OCI-LY7 (cell line): ENCODE measurements at regions not wholly inside any gene's neighbourhood (a gene's known extent, or its start where the extent isn't known, plus 50 kb on each side); places are given as distances from the start of the nearest gene placed in this dataset.

Experiments
- BruUV-seq: library from RNA; stranded (reverse); fragments of 400-500 nt; replicated peaks from 2 replicates; lab custom pipeline; 2021; lab: Mats Ljungman, UMichigan
- CTCF ChIA-PET: fragments of 300-600 bp; sonication (Branson Sonifier 250); formaldehyde crosslinking; loops from one replicate; lab custom pipeline; 2022; ENCODE audit warnings: antibody characterized with exemption; ENCODE audit not compliant: unreplicated experiment; lab: Charles Lee
- POLR2A ChIA-PET: fragments of 300-600 bp; sonication (Branson Sonifier 250); formaldehyde crosslinking; loops from one replicate; lab custom pipeline; 2022; ENCODE audit warnings: antibody characterized with exemption; lab: Charles Lee
- DNase-seq: peaks from one replicate; pipeline ENCODE4 v3.0.0-alpha.2; 2015; ENCODE audit warnings: low spot score
- H2AFZ ChIP-seq: fragments of 200-600 bp; sonication (generic), shearing (Covaris generic); 2 replicates; pipeline ENCODE4 v1.6.1; 2014; ENCODE audit warnings: mild to moderate bottlenecking, antibody characterized with exemption, low read length, moderate library complexity
- H3K27ac ChIP-seq: fragments of 200-600 bp; sonication (generic); 2 replicates; pipeline ENCODE4 v1.5.1; 2014; ENCODE audit warnings: mixed run types, low read depth, mild to moderate bottlenecking, moderate library complexity, low read length, inconsistent platforms; ENCODE audit not compliant: poor library complexity, severe bottlenecking
- H3K36me3 ChIP-seq: fragments of 200-600 bp; sonication (generic); 2 replicates; pipeline ENCODE4 v1.6.1; 2014; ENCODE audit warnings: mild to moderate bottlenecking, antibody characterized with exemption, low read length, moderate library complexity, mixed read lengths; ENCODE audit not compliant: insufficient read depth
- H3K4me1 ChIP-seq: fragments of 200-600 bp; sonication (generic); 2 replicates; pipeline ENCODE4 v1.5.1; 2014; ENCODE audit warnings: mild to moderate bottlenecking, low read length; ENCODE audit not compliant: insufficient read depth, poor library complexity, severe bottlenecking
- H3K4me2 ChIP-seq: fragments of 200-600 bp; sonication (generic); 2 replicates; pipeline ENCODE4 v1.6.1; 2014; ENCODE audit warnings: mild to moderate bottlenecking, low read length
- H3K4me3 ChIP-seq: fragments of 200-600 bp; sonication (generic); 2 replicates; pipeline ENCODE4 v1.5.1; 2014; ENCODE audit warnings: mild to moderate bottlenecking, low read depth, low read length; ENCODE audit not compliant: poor library complexity, severe bottlenecking
- H3K79me2 ChIP-seq: fragments of 200-600 bp; sonication (generic); 2 replicates; pipeline ENCODE4 v1.6.1; 2016; ENCODE audit warnings: low read depth, mild to moderate bottlenecking, low read length, moderate library complexity, mixed read lengths; ENCODE audit not compliant: insufficient read depth
- H3K9me2 ChIP-seq: fragments of 200-600 bp; sonication (generic); 2 replicates; pipeline ENCODE4 v1.6.1; 2016; ENCODE audit warnings: mild to moderate bottlenecking, low read length, mixed read lengths; ENCODE audit not compliant: insufficient read depth
- H3K9me3 ChIP-seq: fragments of 200-600 bp; sonication (generic); 2 replicates; pipeline ENCODE4 v1.6.1; 2014; ENCODE audit warnings: mild to moderate bottlenecking, mixed run types, low read length, mixed read lengths
- H4K20me1 ChIP-seq: fragments of 200-600 bp; sonication (generic); 2 replicates; pipeline ENCODE4 v1.6.1; 2014; ENCODE audit warnings: mild to moderate bottlenecking, antibody characterized with exemption, low read length, moderate library complexity, mixed read lengths; ENCODE audit not compliant: insufficient read depth
- CTCF ChIP-seq: fragments of 200-600 bp; sonication (generic); conservative IDR thresholded peaks from 2 replicates; pipeline ENCODE4 v1.5.1; 2014; ENCODE audit warnings: mild to moderate bottlenecking, antibody characterized with exemption, low read length, moderate library complexity, mixed read lengths
- EZH2phosphoT487 ChIP-seq: fragments of 200-600 bp; sonication (generic); IDR thresholded peaks from 2 replicates; pipeline ENCODE4 v1.6.1; 2018; ENCODE audit warnings: low read depth, borderline replicate concordance, mild to moderate bottlenecking, mixed run types, antibody characterized with exemption, low read length, moderate library complexity, mixed read lengths
- intact Hi-C: fragments of 100-400 bp; cut with micrococcal nuclease; formaldehyde crosslinking; loops from one replicate; pipeline ENCODE4 v1.10.0; 2022; ENCODE audit not compliant: unreplicated experiment

- ChIA-PET CTCF (no interaction called here), POLR2A (no interaction called here)
- no peak for DNase-seq
- intact Hi-C loops = no loop called here
- H3K79me2 ChIP-seq = no peaks in the 10 kb centered on the region
- no peak overlapping the region for H3K4me3 ChIP-seq
- no peaks in the 10 kb centered on the region for H3K36me3 ChIP-seq
- H3K4me2 ChIP-seq = no peak overlapping the region
- no TSS peak for BruUV-seq
- no peaks in the 10 kb centered on the region for H3K4me1 ChIP-seq
- no peak for TF ChIP-seq CTCF
- no peak for TF ChIP-seq EZH2phosphoT487
- H2AFZ ChIP-seq = no peak overlapping the region
- H3K27ac ChIP-seq = no peak overlapping the region
- no peaks in the 10 kb centered on the region for H4K20me1 ChIP-seq
- H3K9me3 ChIP-seq = no peaks in the 10 kb centered on the region
- no peaks in the 10 kb centered on the region for H3K9me2 ChIP-seq
These were observed 108.7 kb upstream of the PLS3 start for GRCh38 chrX:115452251-115452650.

GRCh38 chrX:115459883-115460880, 100.8 kb upstream of the PLS3 start:
- no peak overlapping the region for H2AFZ ChIP-seq
- ChIA-PET CTCF (no interaction called here), POLR2A (no interaction called here)
- no peaks in the 10 kb centered on the region for H3K9me3 ChIP-seq
- no peak overlapping the region for H3K4me3 ChIP-seq
- H3K4me1 ChIP-seq = no peaks in the 10 kb centered on the region
- H3K9me2 ChIP-seq = no peaks in the 10 kb centered on the region
- no peaks in the 10 kb centered on the region for H4K20me1 ChIP-seq
- H3K79me2 ChIP-seq = no peaks in the 10 kb centered on the region
- H3K4me2 ChIP-seq = no peak overlapping the region
- H3K36me3 ChIP-seq = no peaks in the 10 kb centered on the region
- TF ChIP-seq EZH2phosphoT487 = no peak
- no peak for DNase-seq
- no peak overlapping the region for H3K27ac ChIP-seq
- no TSS peak for BruUV-seq
- intact Hi-C loops = no loop called here

GRCh38 chrX:115462406-115462805, 98.6 kb upstream of the PLS3 start:
- Histone ChIP-seq H3K27ac (no peak overlapping the region), H3K4me1 (no peaks in the 10 kb centered on the region), H3K9me3 (no peaks in the 10 kb centered on the region), H3K4me2 (no peak overlapping the region), H4K20me1 (no peaks in the 10 kb centered on the region), H3K79me2 (no peaks in the 10 kb centered on the region), H3K36me3 (no peaks in the 10 kb centered on the region), H3K9me2 (no peaks in the 10 kb centered on the region), H2AFZ (no peak overlapping the region), H3K4me3 (no peak overlapping the region)
- intact Hi-C loops = no loop called here
- no TSS peak for BruUV-seq
- ChIA-PET POLR2A (interaction anchor here (0.6 kb wide), 1 partner anchor 589 kb away, joined by 3 read pairs; no protein-coding TSS in a partner anchor), CTCF (no interaction called here)
- TF ChIP-seq EZH2phosphoT487 (no peak), CTCF (no peak)
- DNase-seq = no peak
